MCF 10A (cell line): ENCODE measurements at regions not wholly inside any gene's neighbourhood (a gene's known extent, or its start where the extent isn't known, plus 50 kb on each side); places are given as distances from the start of the nearest gene placed in this dataset.

ENCODE experiments used
- BruUV-seq: library from RNA; stranded (reverse); fragments of 400-500 nt; replicated peaks from 2 replicates; lab custom pipeline; 2021; lab: Mats Ljungman, UMichigan
- CTCF ChIA-PET: fragments of 300-600 bp; sonication (Branson Sonifier 250); formaldehyde crosslinking; extraction: SDS; loops from one replicate; lab custom pipeline; 2021; ENCODE audit warnings: antibody characterized with exemption, inconsistent platforms; lab: Yijun Ruan, JAX
- POLR2A ChIA-PET: fragments of 300-600, 350-650 bp; sonication (Branson Sonifier 250); formaldehyde crosslinking; extraction: SDS; loops from one replicate; lab custom pipeline; 2020; ENCODE audit warnings: antibody characterized with exemption, inconsistent platforms; lab: Yijun Ruan, JAX
- DNase-seq: peaks from one replicate; pipeline ENCODE4 v3.0.0-alpha.2; 2018; ENCODE audit not compliant: unreplicated experiment
- H3K27ac Mint-ChIP-seq: one replicate; pipeline ENCODE4 v1.8.0; 2022; ENCODE audit warnings: mild to moderate bottlenecking, low read depth, mixed read lengths; ENCODE audit not compliant: unreplicated experiment
- H3K27me3 Mint-ChIP-seq: one replicate; pipeline ENCODE4 v1.8.0; 2022; ENCODE audit warnings: mixed read lengths; ENCODE audit not compliant: insufficient read depth, unreplicated experiment
- H3K36me3 Mint-ChIP-seq: one replicate; pipeline ENCODE4 v1.8.0; 2022; ENCODE audit warnings: mild to moderate bottlenecking, moderate library complexity, mixed read lengths; ENCODE audit not compliant: insufficient read depth, unreplicated experiment
- H3K4me1 Mint-ChIP-seq: one replicate; pipeline ENCODE4 v1.8.0; 2022; ENCODE audit warnings: mixed read lengths; ENCODE audit not compliant: insufficient read depth, unreplicated experiment
- H3K4me3 Mint-ChIP-seq: one replicate; pipeline ENCODE4 v1.8.0; 2022; ENCODE audit warnings: mild to moderate bottlenecking, moderate library complexity, mixed read lengths; ENCODE audit not compliant: unreplicated experiment
- H3K9me3 Mint-ChIP-seq: one replicate; pipeline ENCODE4 v1.8.0; 2022; ENCODE audit warnings: mixed read lengths; ENCODE audit not compliant: unreplicated experiment
- intact Hi-C: fragments of 100-400 bp; cut with micrococcal nuclease; formaldehyde crosslinking; loops from 2 replicates; pipeline ENCODE4 v1.14.1; 2022
- TF ChIP-seq, protein P1 (sequence below): fragments of 200-600 bp; IDR thresholded peaks from one replicate; pipeline ENCODE4 v1.8.0; 2022; ENCODE audit warnings: antibody characterized with exemption, mild to moderate bottlenecking; ENCODE audit not compliant: unreplicated experiment

DNA sequence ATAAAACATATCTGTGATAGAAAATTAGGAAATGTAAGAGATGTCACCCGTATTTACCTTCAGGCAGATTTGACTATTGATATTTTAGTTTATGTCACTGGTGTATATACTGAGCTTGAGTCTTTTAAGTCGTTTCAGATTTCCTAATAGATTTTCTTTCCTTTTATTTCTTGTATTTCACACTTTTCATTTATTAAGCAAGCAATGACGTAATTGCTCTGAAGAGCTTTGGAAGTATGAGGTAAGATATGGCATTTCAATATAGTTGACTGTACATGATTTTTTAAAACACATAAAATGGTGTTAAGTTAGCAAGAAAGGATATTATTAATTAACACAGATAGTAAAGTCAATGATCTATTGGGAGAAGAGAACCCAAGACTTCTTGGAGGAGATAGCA, 652.6 kb downstream of the SORCS1 start:
- H3K9me3 Mint-ChIP-seq = no peaks in the 10 kb centered on the region
- intact Hi-C loops = no loop called here
- BruUV-seq = no TSS peak

DNA sequence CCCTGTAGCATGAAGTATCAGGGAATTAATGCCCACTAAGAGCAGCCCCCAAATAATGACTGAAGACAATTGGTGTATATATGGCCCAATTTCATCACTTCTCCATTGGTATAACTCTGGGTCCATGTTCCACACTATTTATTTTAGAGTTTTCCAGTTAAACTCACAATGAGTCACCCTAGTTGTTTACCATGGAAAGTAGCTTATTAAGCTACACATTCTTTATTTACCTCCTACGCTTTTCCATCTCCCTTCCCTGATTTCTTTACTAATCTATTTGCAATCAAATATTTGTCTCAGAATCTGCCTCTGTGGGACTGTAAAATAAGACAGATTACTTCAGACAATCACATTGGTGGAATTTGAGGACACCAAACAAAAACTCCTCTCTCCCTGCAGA, 655.6 kb downstream of the SORCS1 start:
- H3K4me3 Mint-ChIP-seq = no peak overlapping the region
- CTCF ChIA-PET = interaction anchor here (0.5 to 1.8 kb wide), 3 partner anchors 9 to 154 kb away, joined by 3 to 5 read pairs (median 3); no protein-coding TSS in a partner anchor
- H3K9me3 Mint-ChIP-seq = peaks cover 7% of the 10 kb centered on the region
- TF ChIP-seq, protein P1, sequence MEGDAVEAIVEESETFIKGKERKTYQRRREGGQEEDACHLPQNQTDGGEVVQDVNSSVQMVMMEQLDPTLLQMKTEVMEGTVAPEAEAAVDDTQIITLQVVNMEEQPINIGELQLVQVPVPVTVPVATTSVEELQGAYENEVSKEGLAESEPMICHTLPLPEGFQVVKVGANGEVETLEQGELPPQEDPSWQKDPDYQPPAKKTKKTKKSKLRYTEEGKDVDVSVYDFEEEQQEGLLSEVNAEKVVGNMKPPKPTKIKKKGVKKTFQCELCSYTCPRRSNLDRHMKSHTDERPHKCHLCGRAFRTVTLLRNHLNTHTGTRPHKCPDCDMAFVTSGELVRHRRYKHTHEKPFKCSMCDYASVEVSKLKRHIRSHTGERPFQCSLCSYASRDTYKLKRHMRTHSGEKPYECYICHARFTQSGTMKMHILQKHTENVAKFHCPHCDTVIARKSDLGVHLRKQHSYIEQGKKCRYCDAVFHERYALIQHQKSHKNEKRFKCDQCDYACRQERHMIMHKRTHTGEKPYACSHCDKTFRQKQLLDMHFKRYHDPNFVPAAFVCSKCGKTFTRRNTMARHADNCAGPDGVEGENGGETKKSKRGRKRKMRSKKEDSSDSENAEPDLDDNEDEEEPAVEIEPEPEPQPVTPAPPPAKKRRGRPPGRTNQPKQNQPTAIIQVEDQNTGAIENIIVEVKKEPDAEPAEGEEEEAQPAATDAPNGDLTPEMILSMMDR = no peak
- peak overlapping the region; percentile 53 for H3K27ac Mint-ChIP-seq
- peaks cover 51% of the 10 kb centered on the region for H3K4me1 Mint-ChIP-seq
- DNase-seq = peak; percentile 52
- POLR2A ChIA-PET = no interaction called here
- H3K27me3 Mint-ChIP-seq = no peaks in the 10 kb centered on the region
- intact Hi-C loops = loop anchor here (5.0 kb wide), 1 partner anchor 87 kb away; no protein-coding TSS in a partner anchor
- BruUV-seq = no TSS peak
- H3K36me3 Mint-ChIP-seq = no peaks in the 10 kb centered on the region

More for the DNA sequence above, 652.6 kb downstream of the SORCS1 start:
- H3K4me3 Mint-ChIP-seq = no peak overlapping the region
- POLR2A ChIA-PET = no interaction called here
- H3K27ac Mint-ChIP-seq = no peak overlapping the region
- no peak for DNase-seq
- H3K4me1 Mint-ChIP-seq = peaks cover 34% of the 10 kb centered on the region
- H3K27me3 Mint-ChIP-seq = no peaks in the 10 kb centered on the region
- TF ChIP-seq, protein P1 = no peak
- no peaks in the 10 kb centered on the region for H3K36me3 Mint-ChIP-seq
- CTCF ChIA-PET = no interaction called here

DNA sequence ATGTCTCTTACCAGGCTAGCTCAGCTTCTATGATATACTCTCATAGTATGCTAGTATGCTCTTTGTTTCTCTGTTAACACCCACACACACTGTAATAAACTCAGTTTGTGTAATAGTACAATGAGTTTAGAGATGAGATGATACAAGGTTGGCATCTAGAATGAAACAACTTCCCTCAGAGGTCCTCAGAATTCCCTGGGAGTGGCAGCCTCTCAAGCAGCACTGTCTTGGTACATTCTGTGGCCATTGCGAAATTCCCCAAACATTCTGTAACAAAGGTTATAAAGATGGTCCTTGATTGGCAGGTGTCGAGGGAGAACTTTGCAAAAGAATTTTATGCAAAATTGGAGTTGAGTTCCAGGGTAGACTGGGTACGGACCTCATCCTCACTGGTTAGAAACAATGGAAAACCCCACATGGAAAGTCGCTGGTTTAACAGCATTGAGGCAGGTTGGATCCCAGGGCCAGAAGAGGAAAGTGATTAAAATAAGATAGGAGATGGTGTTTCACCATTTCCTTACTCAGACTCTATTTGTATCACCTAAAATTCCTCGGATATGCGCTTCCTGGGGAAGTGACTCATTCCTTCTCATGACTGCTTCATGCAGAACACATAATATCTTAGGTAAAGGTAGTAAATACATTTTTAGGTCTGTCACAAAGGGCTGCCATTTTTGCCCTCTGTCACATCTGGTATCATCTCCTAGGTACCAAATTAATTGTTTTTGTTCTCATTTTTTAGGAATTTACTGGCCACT, 657.8 kb downstream of the SORCS1 start:
- intact Hi-C loops = loop anchor here (2.0 to 5.0 kb wide), 2 partner anchors 52 to 84 kb away; no protein-coding TSS in a partner anchor
- Mint-ChIP-seq H3K4me1 (peaks cover 48% of the 10 kb centered on the region), H3K27ac (peak overlapping the region; percentile 86), H3K36me3 (no peaks in the 10 kb centered on the region), H3K27me3 (no peaks in the 10 kb centered on the region), H3K9me3 (peaks cover 7% of the 10 kb centered on the region), H3K4me3 (peak overlapping the region; percentile 21)
- TF ChIP-seq, protein P1 = no peak
- BruUV-seq = no TSS peak
- POLR2A ChIA-PET = interaction anchor here (0.6 to 1.6 kb wide), 2 partner anchors 34 to 99 kb away, joined by 3 to 4 read pairs; no protein-coding TSS in a partner anchor
- DNase-seq = peak; percentile 93
- CTCF ChIA-PET = interaction anchor here (0.6 to 1.2 kb wide), 2 partner anchors 65 to 323 kb away, joined by 3 to 5 read pairs; no protein-coding TSS in a partner anchor

DNA sequence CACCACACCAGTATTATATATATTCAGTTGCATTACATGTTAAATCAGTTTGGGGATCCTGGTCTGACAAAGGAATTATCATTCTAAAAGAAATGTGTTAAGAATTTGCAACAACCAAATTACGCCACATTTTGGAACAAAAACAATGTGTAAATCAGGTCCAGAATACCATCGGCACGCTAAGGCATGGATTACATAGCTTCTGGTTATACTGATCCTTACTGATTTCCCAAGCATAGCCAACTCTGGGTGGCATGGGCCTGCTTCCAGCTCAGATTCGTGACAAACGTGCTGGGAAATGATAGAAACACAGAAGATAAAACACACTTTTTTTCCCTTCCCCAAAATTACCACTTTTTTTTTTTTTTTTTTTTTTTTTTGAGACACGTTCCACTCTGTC, 660.0 kb downstream of the SORCS1 start:
- no peaks in the 10 kb centered on the region for H3K27me3 Mint-ChIP-seq
- TF ChIP-seq, protein P1 = no peak
- intact Hi-C loops = no loop called here
- H3K27ac Mint-ChIP-seq = peak overlapping the region; percentile 82
- peak; percentile 87 for DNase-seq
- H3K4me1 Mint-ChIP-seq = peaks cover 68% of the 10 kb centered on the region
- ChIA-PET CTCF (interaction anchor here (0.6 to 1.2 kb wide), 4 partner anchors 8 to 355 kb away, joined by 3 to 4 read pairs (median 3); no protein-coding TSS in a partner anchor), POLR2A (interaction anchor here (1.3 kb wide), 1 partner anchor 9 kb away, joined by 3 read pairs; no protein-coding TSS in a partner anchor)
- no peak overlapping the region for H3K4me3 Mint-ChIP-seq
- no peaks in the 10 kb centered on the region for H3K36me3 Mint-ChIP-seq
- BruUV-seq = no TSS peak
- H3K9me3 Mint-ChIP-seq = peaks cover 14% of the 10 kb centered on the region
